CD8-positive, alpha-beta memory T cell (primary cell): ENCODE measurements at regions not wholly inside any gene's neighbourhood (a gene's known extent, or its start where the extent isn't known, plus 50 kb on each side); places are given as distances from the start of the nearest gene placed in this dataset.

Experiments used
- CTCF ChIA-PET: fragments of 350-600 bp; sonication (Branson Sonifier 250); formaldehyde crosslinking; loops from one replicate; lab custom pipeline; 2021; ENCODE audit warnings: antibody characterized with exemption; lab: Charles Lee
- POLR2A ChIA-PET: fragments of 350-600 bp; sonication (Branson Sonifier 250); formaldehyde crosslinking; loops from one replicate; lab custom pipeline; 2021; ENCODE audit warnings: antibody characterized with exemption; lab: Charles Lee
- DNase-seq, 5 donors: peaks; one replicate each; pipeline versions ENCODE4 v3.0.0 to v3.0.0-alpha.2; 2020 to 2022; ENCODE audit warnings: mixed read lengths in 1 of 5
- H3K27ac ChIP-seq: one replicate; pipeline ENCODE4 v1.7.0; 2013; ENCODE audit warnings: low read depth, mild to moderate bottlenecking, low read length, moderate library complexity
- H3K27me3 ChIP-seq: 2 replicates; pipeline ENCODE4 v1.7.0; 2013; ENCODE audit warnings: low read length, mild to moderate bottlenecking; ENCODE audit not compliant: insufficient read depth, poor library complexity, severe bottlenecking
- H3K36me3 ChIP-seq: 2 replicates; pipeline ENCODE4 v1.7.0; 2013; ENCODE audit warnings: mild to moderate bottlenecking, low read length, moderate library complexity; ENCODE audit not compliant: insufficient read depth
- H3K4me1 ChIP-seq: 2 replicates; pipeline ENCODE4 v1.7.0; 2013; ENCODE audit warnings: mild to moderate bottlenecking, low read length, moderate library complexity; ENCODE audit not compliant: insufficient read depth
- H3K4me3 ChIP-seq: 2 replicates; pipeline ENCODE4 v1.7.0; 2013; ENCODE audit warnings: mild to moderate bottlenecking, low read length
- H3K9me3 ChIP-seq: 2 replicates; pipeline ENCODE4 v1.7.0; 2013; ENCODE audit warnings: mild to moderate bottlenecking, low read length
- H3K27ac Mint-ChIP-seq, 8 donors: one replicate each; pipeline ENCODE4 v1.8.0; 2020 to 2021; ENCODE audit warnings: mixed read lengths in 8 of 8, mild to moderate bottlenecking in 6 of 8, inconsistent platforms in 3 of 8, moderate library complexity in 3 of 8
- H3K27me3 Mint-ChIP-seq, 2 donors: one replicate each; pipeline ENCODE4 v1.8.0; 2020 to 2021; ENCODE audit warnings: mixed read lengths in 2 of 2, mild to moderate bottlenecking in 1 of 2, moderate library complexity in 1 of 2
- H3K36me3 Mint-ChIP-seq, 3 donors: one replicate each; pipeline ENCODE4 v1.8.0; 2020 to 2021; ENCODE audit warnings: mixed read lengths in 3 of 3, inconsistent platforms in 1 of 3, mild to moderate bottlenecking in 1 of 3
- H3K4me1 Mint-ChIP-seq, 3 donors: one replicate each; pipeline ENCODE4 v1.8.0; 2020 to 2021; ENCODE audit warnings: mixed read lengths in 3 of 3, inconsistent platforms in 1 of 3, mild to moderate bottlenecking in 1 of 3
- H3K4me3 Mint-ChIP-seq, 7 donors: one replicate each; pipeline ENCODE4 v1.8.0; 2020 to 2021; ENCODE audit warnings: mixed read lengths in 7 of 7, mild to moderate bottlenecking in 6 of 7, moderate library complexity in 4 of 7, inconsistent platforms in 2 of 7
- H3K9me3 Mint-ChIP-seq, 5 donors: one replicate each; pipeline ENCODE4 v1.8.0; 2020 to 2022; ENCODE audit warnings: mixed read lengths in 5 of 5, mild to moderate bottlenecking in 3 of 5, moderate library complexity in 2 of 5, inconsistent platforms in 1 of 5

- no peaks in the 10 kb centered on the region for H3K4me1 ChIP-seq
- Mint-ChIP-seq H3K4me1 (no peaks in the 10 kb centered on the region), H3K9me3 (peaks cover 0 to 13% (median 7%) of the 10 kb centered on the region in 5 donors), H3K4me3 (no peak overlapping the region), H3K27me3 (no peaks in the 10 kb centered on the region), H3K27ac (no peak overlapping the region), H3K36me3 (no peaks in the 10 kb centered on the region)
- H3K36me3 ChIP-seq, result no peaks in the 10 kb centered on the region
- H3K4me3 ChIP-seq, result no peak overlapping the region
- H3K9me3 ChIP-seq, result no peaks in the 10 kb centered on the region
- H3K27ac ChIP-seq, result no peak overlapping the region
- H3K27me3 ChIP-seq, result no peaks in the 10 kb centered on the region
- ChIA-PET CTCF (no interaction called here), POLR2A (no interaction called here)
- no peak for DNase-seq
Observed at GRCh38 chr10:106304056-106304455, 860.5 kb downstream of the SORCS1 start.

DNA sequence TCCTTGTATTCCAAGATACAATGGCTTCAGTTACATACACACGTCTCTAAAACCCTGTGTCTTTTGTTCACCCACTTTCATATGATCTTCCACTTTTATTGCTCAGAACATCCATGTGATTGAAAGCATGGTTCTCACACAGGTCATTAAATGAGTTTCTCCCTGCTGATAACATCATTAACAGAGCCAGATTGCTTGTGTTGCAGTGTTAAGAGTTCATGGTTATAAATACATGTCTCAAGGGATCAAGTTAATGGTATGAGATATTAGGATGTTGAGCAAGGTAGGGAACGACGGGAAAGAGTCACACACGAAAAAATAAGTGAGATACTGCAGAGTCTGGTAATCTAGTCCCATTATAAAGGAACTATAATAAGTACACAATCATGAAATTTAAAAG is 861.5 kb downstream of the SORCS1 start:
- Histone ChIP-seq H3K9me3 (no peaks in the 10 kb centered on the region), H3K27ac (no peak overlapping the region), H3K27me3 (no peaks in the 10 kb centered on the region), H3K36me3 (no peaks in the 10 kb centered on the region), H3K4me1 (no peaks in the 10 kb centered on the region), H3K4me3 (no peak overlapping the region)
- Mint-ChIP-seq H3K27me3 (no peaks in the 10 kb centered on the region), H3K4me3 (no peak overlapping the region), H3K4me1 (no peaks in the 10 kb centered on the region), H3K9me3 (peaks cover 0 to 13% (median 7%) of the 10 kb centered on the region in 5 donors), H3K36me3 (no peaks in the 10 kb centered on the region), H3K27ac (no peak overlapping the region)
- no peak for DNase-seq
- ChIA-PET CTCF (no interaction called here), POLR2A (no interaction called here)

DNA sequence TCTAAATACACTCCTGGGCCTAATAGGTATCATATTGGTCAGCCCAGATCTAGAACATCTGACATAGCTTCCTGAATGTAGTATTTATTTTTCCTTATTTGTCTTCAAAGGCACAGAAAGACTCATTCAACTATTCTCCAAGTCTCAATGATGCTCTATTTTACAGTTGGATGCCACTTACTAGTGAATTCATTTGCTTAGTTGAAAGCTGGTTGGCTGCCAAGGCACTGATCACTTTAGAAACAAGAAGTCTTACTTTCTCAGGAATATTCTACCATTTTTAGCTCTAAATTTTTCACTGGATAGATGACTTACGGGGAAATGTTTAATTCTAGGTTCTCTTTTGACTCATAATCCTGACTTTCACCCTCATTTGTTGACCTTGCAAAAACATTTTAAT is 863.4 kb downstream of the SORCS1 start:
- H3K9me3 ChIP-seq, result no peaks in the 10 kb centered on the region
- POLR2A ChIA-PET, result no interaction called here

GRCh38 chr10:106296750-106297392 is 867.6 kb downstream of the SORCS1 start:
- no peaks in the 10 kb centered on the region for H3K36me3 Mint-ChIP-seq
- no peaks in the 10 kb centered on the region for H3K4me1 Mint-ChIP-seq
- H3K27me3 Mint-ChIP-seq, result no peaks in the 10 kb centered on the region
- no peaks in the 10 kb centered on the region for H3K4me1 ChIP-seq
- H3K27ac Mint-ChIP-seq, result no peak overlapping the region
- H3K9me3 Mint-ChIP-seq, result peaks cover 2 to 31% (median 7%) of the 10 kb centered on the region in 5 donors
- no peak overlapping the region for H3K4me3 Mint-ChIP-seq
- ChIA-PET CTCF (no interaction called here), POLR2A (no interaction called here)
- no peak overlapping the region for H3K27ac ChIP-seq
- no peaks in the 10 kb centered on the region for H3K9me3 ChIP-seq
- H3K36me3 ChIP-seq, result no peaks in the 10 kb centered on the region
- H3K27me3 ChIP-seq, result no peaks in the 10 kb centered on the region
- no peak overlapping the region for H3K4me3 ChIP-seq
- no peak for DNase-seq

More for the DNA sequence above, 863.4 kb downstream of the SORCS1 start:
- Mint-ChIP-seq H3K4me3 (no peak overlapping the region), H3K4me1 (no peaks in the 10 kb centered on the region), H3K27ac (no peak overlapping the region), H3K27me3 (no peaks in the 10 kb centered on the region), H3K36me3 (no peaks in the 10 kb centered on the region), H3K9me3 (peaks cover 0 to 14% (median 4%) of the 10 kb centered on the region in 5 donors)
- CTCF ChIA-PET, result no interaction called here
- Histone ChIP-seq H3K27ac (no peak overlapping the region), H3K4me3 (no peak overlapping the region), H3K27me3 (no peaks in the 10 kb centered on the region), H3K4me1 (no peaks in the 10 kb centered on the region), H3K36me3 (no peaks in the 10 kb centered on the region)
- DNase-seq, result no peak

- Histone ChIP-seq H3K27ac (no peak overlapping the region), H3K9me3 (no peaks in the 10 kb centered on the region), H3K27me3 (no peaks in the 10 kb centered on the region), H3K4me1 (no peaks in the 10 kb centered on the region), H3K4me3 (no peak overlapping the region), H3K36me3 (no peaks in the 10 kb centered on the region)
- Mint-ChIP-seq H3K4me3 (no peak overlapping the region), H3K27me3 (no peaks in the 10 kb centered on the region), H3K36me3 (no peaks in the 10 kb centered on the region), H3K27ac (no peak overlapping the region), H3K9me3 (peaks cover 5 to 35% (median 12%) of the 10 kb centered on the region in 5 donors), H3K4me1 (no peaks in the 10 kb centered on the region)
- ChIA-PET CTCF (no interaction called here), POLR2A (no interaction called here)
- DNase-seq, result no peak
Observed at GRCh38 chr10:106284802-106285587, 879.5 kb downstream of the SORCS1 start.

DNA sequence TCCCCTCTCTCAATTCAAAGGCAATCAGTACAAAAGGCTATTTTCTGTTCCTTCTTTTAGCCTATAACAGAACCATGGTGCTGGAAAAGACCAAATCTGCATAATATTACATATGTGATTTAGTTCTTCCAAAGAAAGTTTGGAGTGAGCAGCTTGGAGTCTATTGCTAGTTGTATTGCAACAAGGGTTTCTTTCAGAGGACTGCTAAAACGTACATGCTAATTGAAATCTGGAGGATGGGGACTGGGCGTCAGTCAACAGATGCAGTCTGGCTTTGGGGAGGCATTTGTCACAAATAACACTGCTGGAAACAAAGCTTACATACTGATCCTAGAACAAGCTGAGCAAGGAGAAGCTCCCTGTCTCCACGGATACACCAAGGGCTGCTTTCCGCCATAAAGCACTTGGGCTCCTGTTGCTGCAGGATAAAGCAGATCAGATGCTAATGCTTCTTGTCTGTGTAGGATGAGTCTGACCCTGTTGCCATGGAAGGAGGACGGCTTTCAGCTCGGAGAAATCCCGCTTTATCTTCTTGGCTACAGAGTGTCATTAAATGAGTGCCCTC is 883.5 kb downstream of the SORCS1 start:
- POLR2A ChIA-PET, result no interaction called here
- H3K4me3 ChIP-seq, result no peak overlapping the region
- H3K36me3 Mint-ChIP-seq, result no peaks in the 10 kb centered on the region
- H3K9me3 Mint-ChIP-seq, result peaks cover 6 to 31% (median 10%) of the 10 kb centered on the region in 5 donors
- H3K27me3 Mint-ChIP-seq, result no peaks in the 10 kb centered on the region
- H3K27me3 ChIP-seq, result no peaks in the 10 kb centered on the region
- no peaks in the 10 kb centered on the region for H3K4me1 Mint-ChIP-seq
- CTCF ChIA-PET, result no interaction called here
- no peaks in the 10 kb centered on the region for H3K36me3 ChIP-seq
- H3K4me3 Mint-ChIP-seq, result no peak overlapping the region
- H3K27ac Mint-ChIP-seq, result no peak overlapping the region
- DNase-seq, result no peak
- no peaks in the 10 kb centered on the region for H3K9me3 ChIP-seq
- no peaks in the 10 kb centered on the region for H3K4me1 ChIP-seq
- H3K27ac ChIP-seq, result no peak overlapping the region

GRCh38 chr10:106278383-106278782 is 886.1 kb downstream of the SORCS1 start:
- no peaks in the 10 kb centered on the region for H3K4me1 Mint-ChIP-seq
- no peak overlapping the region for H3K27ac Mint-ChIP-seq
- no peaks in the 10 kb centered on the region for H3K9me3 ChIP-seq
- ChIA-PET POLR2A (no interaction called here), CTCF (no interaction called here)
- no peaks in the 10 kb centered on the region for H3K27me3 Mint-ChIP-seq
- no peaks in the 10 kb centered on the region for H3K27me3 ChIP-seq
- no peaks in the 10 kb centered on the region for H3K36me3 Mint-ChIP-seq
- H3K36me3 ChIP-seq, result no peaks in the 10 kb centered on the region
- peaks cover 2 to 15% (median 10%) of the 10 kb centered on the region in 5 donors for H3K9me3 Mint-ChIP-seq
- DNase-seq, result no peak
- no peaks in the 10 kb centered on the region for H3K4me1 ChIP-seq
- H3K4me3 ChIP-seq, result no peak overlapping the region
- no peak overlapping the region for H3K27ac ChIP-seq
- no peak overlapping the region for H3K4me3 Mint-ChIP-seq

DNA sequence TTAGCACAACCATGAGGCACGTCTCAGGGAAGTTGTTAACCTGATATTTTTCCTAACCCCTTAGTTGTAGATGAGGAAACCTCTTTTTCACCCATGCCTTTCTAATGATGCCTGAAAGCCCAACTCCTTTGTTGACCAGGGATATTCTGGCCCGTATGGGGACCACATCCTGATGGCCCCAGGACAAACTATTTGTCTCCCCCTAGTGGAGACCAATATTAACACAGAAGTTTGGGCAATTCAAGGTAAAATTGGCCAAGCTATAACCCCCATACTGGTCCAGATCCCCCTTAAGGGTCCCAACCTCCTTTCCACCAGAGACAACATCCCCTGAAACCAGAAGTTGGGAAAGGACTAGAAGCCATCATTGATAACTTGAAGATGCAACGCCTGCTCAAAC is 893.3 kb downstream of the SORCS1 start:
- ChIA-PET POLR2A (no interaction called here), CTCF (no interaction called here)
- Mint-ChIP-seq H3K27ac (no peak overlapping the region), H3K36me3 (no peaks in the 10 kb centered on the region), H3K27me3 (no peaks in the 10 kb centered on the region), H3K4me3 (no peak overlapping the region), H3K9me3 (peaks cover 6 to 11% (median 8%) of the 10 kb centered on the region in 5 donors), H3K4me1 (no peaks in the 10 kb centered on the region)
- DNase-seq, result no peak
- no peaks in the 10 kb centered on the region for H3K9me3 ChIP-seq
- no peaks in the 10 kb centered on the region for H3K27me3 ChIP-seq
- no peak overlapping the region for H3K4me3 ChIP-seq
- H3K36me3 ChIP-seq, result no peaks in the 10 kb centered on the region
- H3K4me1 ChIP-seq, result no peaks in the 10 kb centered on the region
- no peak overlapping the region for H3K27ac ChIP-seq
